Activated T-cell treated with anti-CD3 and anti-CD28 coated beads, Interleukin-2, amount 50 U/mL, for 48 hours (primary cell): ENCODE measurements at regions not wholly inside any gene's neighbourhood (a gene's known extent, or its start where the extent isn't known, plus 50 kb on each side); places are given as distances from the start of the nearest gene placed in this dataset.
"Not testable (repeated sequence)": the region's sequence is repeated elsewhere in the genome, so short reads cannot be mapped to it uniquely, and the experiment has no call there.

Source experiments
- DNase-seq, 2 experiments: peaks; one replicate each; pipeline ENCODE4 v3.0.0-alpha.2; 2020

DNA sequence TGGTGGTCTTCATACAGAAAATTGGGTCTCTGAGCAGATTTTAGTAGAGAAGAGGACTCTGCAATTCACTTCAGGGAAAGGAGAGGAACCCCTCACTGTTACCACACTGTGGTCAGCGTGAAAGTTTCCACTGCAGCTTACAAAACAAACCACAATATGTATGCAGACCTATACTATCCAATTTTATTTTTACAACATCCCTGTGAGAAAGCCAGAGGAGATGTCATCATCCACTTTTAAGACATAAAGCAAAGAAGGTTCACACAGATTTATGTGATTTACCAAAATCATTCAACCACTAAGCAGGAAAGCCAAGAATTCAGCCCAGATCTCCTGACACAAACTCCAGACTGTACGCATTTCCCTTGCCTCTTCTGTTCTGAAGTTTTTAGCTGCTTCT lies 442.4 kb downstream of the FRK start:
- no peak for DNase-seq

DNA sequence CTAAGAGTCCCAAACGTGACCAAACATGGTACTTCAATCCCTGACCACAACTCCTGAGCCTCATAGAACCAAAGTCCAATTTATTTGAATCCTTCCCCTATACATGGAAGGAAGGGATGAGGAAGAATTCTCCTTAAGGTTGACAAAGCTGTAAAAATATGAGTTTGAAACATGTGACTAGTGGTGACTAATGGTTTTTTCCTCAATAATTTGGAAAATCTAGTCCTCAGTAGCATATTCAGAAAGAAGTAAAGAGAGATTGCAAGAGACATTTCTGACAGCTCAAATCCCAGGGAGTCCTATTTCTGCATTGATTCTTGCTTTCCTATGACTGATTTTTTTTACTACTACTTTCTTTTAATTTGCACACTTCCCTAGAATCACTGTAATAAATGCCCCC lies 443.7 kb downstream of the FRK start:
- DNase-seq, result no peak

DNA sequence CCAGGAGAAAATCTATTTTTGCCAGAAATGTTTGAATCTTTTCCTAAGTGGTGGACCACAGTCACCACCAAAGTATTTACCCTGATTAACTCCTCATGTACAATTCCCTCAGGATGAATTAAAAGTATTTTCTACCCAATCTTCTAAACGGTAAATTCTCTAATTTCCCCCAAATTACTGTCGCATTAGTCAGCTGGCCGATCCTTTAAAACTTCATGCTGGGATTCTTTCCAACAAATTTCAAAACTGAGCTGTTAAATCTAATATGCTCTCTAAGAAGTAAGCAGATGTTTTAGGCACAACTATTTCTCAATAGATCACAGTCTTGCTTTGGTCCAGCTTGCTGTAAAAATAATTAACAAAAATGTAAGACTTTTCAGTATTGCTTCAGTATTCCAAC lies 447.2 kb downstream of the FRK start:
- no peak for DNase-seq

DNA sequence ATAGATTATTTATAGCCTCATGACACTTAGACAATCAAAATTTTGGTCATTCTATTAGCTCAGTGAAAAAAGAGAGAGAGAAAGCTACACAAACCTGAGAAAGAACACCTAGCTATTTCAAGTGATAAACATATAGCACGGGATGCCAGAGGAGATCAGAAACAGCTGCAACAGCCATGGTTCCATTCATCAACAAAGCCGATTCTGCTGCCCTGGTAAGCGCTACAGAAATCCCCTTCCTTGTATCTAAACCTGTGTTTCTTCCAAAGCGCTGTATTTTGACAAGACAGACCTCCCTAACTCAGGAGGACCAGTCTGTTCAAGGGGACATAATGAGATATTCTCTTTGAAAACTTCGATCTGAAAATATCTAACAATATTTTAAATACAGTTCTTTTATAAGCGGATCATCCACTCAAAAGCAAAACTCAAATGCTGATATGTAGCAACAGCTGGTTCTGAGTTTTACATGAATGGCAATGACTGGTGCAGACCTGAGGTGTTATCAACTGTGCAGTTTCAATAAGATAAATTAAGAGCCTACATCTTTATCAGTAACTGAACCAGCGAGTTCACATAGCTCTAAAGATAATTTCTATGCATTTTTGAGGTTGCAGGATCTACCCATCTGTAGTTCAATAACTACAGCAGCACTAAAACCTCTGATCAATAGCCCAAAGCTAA lies 447.8 kb downstream of the FRK start:
- DNase-seq, result no peak

DNA sequence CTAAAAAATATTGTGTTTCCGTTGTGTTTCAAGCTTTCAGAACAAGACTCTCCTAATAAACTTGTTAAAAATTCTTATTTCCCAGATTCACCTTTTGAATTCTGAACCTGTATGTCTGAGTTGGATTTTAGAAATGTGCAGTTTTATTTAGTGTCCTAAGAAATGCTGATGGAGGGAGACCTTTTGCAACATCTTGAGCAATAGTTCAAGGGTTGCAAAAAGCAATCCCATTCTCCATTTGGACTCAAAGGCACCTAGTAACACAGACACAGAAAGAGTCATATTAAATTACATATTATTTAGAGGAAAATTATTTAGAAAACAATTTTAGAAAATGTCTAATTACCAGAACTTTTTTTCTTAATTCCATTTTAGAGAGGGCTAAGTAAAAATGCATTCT lies 448.5 kb downstream of the FRK start:
- DNase-seq, result no peak

DNA sequence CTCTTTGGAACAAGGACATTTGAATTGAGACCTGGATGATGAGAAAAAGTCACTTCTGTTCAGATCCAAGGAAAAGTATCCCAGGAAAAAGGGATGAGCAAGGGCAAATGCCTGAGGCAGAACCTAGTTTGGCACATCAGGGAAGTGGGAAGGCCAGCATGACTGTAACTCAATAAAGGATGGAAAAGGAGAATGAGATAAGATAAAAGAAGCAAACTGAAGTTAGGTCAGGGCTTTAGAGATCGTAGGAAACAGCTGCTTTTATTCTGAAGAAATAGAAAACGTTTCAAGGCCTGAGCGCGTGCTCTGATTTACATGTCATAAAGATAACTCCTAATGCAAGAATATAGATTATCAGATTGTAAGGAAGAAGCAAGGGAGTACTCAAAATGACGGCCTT lies 450.0 kb downstream of the FRK start:
- DNase-seq, result no peak

DNA sequence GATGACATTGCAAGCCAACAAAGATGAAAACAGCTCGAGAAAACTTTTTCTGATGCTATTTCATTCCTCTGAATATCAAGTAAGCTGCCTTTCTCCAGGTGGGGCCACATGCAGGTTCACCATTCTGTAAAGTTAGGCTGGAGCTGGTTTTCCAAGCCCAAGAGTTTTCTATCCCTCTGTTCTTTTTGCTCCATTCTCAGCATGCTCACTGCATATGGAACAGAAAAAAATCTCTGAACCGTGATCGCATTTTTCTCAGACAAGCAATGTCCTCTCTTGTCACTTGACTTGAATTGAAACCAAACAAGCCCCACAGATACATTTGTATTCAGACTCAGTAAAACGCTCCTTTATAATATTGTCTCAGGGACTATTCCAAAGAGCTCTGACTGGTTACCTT lies 451.6 kb downstream of the FRK start:
- no peak for DNase-seq

DNA sequence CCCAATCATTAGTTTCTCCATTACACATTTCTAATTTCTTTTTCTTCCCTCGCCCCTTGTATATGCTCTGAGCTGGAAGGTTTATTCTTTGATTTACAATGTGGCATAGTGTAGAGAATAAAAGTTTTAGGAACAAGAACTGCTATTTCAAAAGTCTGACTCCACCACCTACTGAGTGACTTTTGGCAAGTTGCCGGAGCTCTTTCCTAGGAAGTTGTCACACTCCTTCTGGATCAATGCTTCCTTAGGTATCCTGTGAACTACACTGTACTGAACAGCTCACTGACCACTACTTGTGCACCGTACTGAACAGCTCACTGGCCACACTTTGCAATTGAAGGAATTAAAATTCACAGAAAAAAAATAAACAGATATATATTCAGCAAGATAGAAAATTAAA lies 458.2 kb downstream of the FRK start:
- DNase-seq, result no peak

DNA sequence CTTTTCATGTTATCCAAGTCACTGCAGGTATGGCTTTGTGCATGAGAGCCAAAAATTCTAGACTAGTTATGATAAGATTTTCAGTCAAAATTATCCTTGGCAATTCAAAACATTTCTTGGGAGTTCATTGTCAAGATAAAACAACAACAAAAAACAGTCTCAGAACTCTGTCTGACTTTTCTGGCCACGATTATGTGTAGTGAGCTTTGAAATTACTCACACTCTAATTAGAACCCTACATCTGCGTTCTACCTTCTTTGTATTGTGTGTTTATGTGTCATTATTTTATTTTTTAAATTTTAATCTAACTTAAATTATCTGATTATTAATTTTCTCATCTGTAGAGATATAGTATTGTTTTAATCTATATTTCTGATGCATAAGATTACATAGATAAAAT lies 459.2 kb downstream of the FRK start:
- DNase-seq, result no peak

DNA sequence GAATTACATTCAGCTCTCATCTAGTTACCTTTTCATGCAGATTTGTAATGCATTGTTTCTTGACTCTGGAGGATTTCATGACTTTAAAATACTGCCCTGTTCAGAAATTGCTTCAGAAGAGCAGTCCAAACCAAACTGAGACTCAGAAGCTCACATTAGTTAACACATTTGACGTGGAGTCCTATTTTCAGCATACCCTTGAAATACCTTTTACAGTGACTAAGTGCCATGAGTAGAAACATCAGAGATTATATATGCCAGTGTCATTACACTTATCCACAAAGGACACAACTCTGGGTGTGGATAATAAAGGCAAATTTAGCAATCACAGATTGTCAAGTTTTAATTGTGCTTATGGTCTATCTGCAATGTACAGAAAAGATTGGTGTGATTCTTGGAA lies 459.6 kb downstream of the FRK start:
- DNase-seq, result no peak

DNA sequence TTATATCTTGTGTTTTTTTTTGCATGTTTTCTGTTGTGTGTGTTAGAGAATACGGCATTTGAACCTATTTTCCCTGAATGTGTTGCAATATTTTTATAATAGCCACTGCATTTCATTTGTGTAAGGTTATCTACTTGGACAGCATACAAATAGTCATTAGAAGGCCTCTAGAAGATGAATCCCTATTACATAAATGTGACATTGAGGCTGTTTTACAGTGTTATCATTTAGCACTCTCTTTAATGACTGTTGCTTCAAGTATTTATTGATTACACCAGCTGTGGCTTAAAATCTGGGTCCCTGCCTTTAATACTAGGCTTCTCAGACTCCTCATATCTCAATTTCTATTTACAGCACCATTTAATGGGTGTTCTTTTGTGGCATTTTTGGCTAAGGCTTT lies 465.8 kb downstream of the FRK start:
- DNase-seq, result no peak

DNA sequence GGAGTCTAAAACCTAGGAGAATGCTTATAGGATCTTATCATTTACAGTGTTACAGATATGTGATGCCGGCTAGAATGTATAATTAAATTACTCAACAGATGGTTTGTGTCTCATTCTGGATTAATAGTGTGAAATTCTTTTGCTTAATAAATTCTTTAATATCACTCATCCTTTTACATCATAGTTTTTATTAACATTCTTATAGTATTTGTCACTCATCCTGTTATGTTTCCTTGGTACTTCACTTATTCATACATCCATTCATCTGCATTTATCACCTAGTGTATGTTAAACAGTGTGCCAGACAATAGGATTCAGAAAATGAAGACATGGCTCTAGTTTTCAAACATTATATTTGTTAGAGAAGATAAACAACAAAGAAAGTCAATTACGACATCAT lies 468.7 kb downstream of the FRK start:
- no peak for DNase-seq

DNA sequence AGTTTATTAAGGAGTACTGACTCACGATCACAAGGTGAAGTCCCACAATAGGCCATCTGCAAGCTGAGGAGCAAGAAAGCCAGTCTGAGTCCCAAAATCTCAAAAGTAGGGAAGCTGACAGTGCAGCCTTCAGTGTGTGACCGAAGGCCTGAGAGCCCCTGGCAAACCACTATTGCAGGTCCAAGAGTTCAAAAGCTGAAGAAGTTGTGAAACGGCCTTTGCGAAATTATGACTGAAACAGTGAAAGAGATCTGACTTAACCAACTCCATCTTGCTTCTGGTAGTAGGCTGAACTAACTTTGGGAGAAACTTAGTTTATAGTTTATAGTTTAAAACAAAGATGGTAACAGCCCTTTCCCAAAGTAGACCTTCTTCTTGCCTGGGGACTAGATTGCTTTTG lies 471.6 kb downstream of the FRK start:
- DNase-seq, result not testable (repeated sequence)

DNA sequence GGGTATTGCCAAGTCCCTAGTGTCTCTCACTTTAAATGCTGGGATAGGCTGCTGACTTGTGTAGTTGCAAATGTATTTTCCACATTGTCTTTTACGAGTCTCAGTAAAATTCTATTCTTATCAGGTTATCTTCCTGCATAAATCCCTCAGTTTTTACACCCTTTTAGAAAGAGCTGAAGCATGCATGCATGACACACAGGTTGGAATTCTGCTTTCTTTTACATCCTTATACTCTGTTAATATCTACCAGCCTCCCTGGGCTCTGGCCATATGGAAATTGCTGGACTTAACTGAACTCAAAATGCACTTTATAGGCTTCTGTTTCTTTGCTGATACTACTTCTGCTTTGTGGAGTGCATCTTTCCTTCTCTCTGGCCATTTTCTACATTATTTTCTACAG lies 477.4 kb downstream of the FRK start:
- DNase-seq, result no peak

DNA sequence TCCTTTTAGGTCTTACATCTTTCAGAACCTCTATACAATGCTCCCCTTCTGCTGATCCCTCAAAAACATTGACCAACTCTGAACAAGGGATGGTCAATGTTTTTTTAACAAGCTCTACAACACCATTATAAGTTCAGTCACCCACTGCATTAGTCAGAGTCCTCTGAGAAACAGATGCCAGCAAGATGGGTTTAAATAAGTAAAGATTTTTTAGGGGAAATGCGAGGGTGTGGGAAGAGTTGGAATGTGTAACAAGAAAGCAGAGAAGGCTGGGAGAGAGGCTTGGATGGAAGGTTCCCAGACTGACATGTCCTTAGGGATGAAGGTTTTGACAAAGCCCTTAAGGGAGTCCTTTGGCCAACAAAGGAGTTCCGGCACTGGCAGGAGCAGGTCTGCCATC lies 478.3 kb downstream of the FRK start:
- DNase-seq, result no peak

DNA sequence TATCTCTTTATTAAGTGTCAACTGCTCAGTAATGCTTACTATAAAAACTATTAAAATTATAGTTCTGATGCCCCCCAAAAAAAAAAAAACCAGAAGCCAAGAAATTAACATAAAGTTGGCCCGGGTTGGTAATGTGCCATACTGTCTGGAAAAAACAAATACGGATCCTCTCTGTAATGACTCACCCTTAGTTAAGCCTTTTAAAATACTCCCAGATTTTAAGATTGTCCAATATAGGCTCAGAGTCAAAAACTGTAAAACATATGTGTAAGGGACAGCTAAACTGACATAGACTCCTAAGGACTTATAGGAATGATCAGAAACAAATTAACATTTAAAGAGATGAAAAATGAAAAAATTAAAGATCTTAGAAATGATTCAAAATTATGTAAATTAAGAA lies 481.1 kb downstream of the FRK start:
- not testable (repeated sequence) for DNase-seq

DNA sequence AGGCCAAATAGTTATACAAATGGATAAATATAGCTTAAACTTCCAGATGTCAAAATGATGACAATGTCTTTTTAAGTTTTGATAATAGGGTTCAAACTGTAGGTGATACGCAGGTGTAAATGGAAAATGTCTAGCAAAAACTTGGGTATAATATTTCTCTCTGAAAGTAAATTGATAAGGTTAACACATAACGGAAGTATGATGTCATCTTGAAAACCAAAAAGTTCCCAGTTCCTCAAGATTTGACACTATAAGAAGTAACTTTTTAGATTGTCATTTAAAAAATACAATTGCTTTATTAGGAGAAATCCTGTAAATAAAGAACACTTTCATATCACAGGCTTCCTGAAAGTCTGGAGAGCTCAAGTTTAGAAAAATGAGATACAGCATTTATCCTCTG lies 483.4 kb downstream of the FRK start:
- DNase-seq, result no peak

DNA sequence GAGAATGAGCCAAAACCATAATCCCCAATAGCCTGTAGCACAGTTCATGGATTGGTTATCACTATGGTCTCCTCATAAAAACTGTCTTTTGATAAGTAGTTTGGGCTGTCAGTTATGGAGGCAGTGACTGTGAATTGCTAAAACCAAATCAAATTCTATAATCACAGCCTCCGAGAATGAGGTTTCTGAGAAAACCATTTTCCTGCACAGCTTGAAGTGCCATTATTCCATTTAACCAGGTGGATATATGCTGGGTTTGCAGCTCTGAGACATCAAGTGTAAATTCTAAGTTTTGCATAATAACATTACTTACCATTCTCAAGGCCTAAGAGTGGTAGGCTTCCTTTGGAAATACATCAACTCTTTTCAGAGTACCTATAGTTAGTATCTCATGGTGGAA lies 485.4 kb downstream of the FRK start:
- DNase-seq, result no peak

DNA sequence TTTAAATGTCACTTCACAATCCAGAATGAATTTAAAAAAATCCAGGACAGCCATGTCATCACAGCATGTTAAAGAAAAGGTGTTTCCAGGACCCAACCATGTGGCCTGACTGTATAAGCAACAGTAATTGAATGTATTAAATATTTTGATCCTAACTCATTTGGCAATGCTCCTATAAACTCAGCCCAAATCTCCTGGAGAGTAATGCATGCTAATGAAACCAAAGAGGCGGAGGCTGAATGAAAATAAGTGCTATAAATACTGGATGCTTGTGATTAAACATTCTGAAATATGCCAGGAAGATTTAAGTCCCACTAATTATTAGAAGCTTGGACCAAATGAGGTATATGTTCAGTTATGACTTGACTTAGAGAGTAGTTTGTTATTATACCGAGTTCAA lies 486.8 kb downstream of the FRK start:
- no peak for DNase-seq

DNA sequence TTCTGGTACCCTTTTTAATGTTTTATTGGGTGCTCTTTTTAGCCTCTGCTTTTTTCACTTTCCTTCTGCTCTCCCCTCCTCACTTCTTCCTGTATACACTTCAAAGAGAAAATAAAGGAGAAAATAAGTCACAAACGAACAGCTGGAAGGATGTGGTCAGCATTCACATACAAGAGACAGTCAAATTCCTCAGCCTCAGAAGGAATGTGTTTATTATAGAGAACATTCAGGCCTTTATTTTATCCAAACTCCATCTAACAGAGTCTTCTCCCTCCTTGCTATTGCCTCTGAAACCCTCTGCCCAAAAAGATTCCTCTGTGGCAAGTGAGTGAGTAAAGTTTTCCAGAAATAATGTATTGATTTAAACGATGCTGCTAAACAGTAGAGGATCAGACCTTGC lies 490.4 kb downstream of the FRK start:
- DNase-seq, result no peak

DNA sequence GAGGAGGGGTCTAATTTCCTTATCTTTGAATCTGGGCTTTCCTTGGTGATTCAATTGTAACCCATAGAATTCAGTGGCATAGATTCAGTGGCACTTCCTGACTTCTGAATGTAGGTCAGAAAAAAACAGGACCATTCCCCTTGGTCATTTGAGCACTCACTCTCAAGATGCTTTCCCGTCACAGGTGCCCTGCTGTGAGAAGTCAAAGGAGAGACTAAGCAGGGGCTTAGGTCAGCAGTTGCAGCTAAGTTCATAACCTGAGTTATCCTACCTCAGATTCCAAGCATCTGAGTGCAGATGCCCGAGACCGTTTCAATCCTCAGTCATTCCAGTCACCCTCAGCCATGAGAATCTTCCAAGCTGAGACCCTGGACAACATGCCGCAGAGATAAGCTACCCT lies 506.6 kb downstream of the FRK start:
- no peak for DNase-seq

DNA sequence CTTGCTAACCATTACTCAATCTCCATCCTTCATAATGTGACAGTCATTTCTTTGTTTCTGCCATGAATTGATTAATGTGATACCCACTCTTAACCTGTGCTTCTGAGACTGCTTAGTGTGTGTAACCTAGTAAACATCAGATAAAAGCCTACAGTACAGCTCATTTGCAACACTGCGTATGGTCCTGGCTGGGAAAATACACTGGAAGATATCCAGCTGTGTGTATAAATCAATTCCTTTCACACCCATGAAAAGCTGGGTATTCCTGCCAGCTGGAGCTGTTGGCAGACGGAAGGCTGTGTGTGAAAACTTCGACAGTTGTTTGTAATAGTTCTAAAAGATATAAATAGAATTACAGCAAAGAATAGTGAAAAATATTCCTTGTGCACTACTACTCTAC lies 509.2 kb downstream of the FRK start:
- DNase-seq, result no peak

DNA sequence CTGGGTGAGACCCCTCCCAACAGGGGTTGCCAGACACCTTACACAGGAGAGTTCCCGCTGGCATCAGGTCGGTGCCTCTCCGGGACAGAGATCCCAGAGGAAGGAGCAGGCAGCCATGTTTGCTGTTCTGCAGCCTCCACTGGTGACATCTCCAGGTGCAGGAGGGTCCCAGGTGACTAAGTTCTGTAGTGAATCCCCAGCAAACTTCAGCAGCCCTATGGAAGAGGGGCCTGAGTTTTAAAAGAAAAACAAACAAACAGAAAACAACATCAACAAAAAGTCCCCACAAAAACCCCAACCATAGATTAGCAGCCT lies 515.1 kb downstream of the FRK start:
- DNase-seq, result no peak

DNA sequence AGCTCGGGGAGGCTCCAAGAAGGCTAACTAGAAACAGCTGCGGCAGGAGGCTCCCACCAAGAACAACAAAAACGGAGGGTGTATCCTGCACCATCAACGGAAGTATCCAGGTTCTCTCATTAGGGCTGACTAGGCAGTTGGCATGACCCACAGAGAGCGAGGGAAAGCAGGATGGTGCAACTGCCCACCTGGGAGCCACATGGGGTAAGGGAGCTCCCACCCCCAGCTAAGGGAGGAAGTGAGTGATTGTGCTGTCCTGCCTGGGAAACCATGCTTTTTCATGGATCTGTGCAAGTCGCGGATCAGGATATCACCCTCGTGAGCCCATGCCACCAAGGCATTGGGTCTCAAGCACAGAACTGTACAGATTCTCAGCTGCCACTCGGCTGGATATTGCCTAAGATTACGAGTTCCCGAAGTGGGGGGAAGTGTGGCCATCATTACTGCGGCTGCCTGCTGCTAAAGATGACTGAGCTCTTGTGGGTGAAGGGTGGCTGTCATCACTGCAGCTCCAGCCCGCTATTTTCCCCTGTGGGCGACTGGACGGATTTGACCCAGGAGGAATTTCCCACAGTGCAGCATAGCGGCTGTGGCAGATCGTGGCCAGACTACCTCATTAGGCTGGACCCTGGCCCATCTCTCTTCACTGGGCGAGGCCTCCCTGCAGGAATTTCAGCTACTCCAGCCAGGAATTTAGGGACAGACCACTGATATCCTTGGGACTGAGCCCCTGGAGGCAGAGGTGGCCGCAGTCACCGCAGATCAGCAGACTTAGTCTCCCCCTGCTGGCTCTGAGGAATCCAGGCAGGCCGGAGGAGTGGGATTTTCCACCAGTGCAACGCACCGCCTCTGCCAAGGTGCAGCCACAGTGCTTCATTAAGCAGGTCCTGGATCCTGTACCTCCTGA lies 515.7 kb downstream of the FRK start:
- DNase-seq, result no peak
